Esophagus muscularis mucosa (tissue), 4 donors: ENCODE measurements at regions not wholly inside any gene's neighbourhood (a gene's known extent, or its start where the extent isn't known, plus 50 kb on each side); places are given as distances from the start of the nearest gene placed in this dataset.

Experiments used
- EP300 ChIP-seq: sonication (generic); formaldehyde crosslinking; IDR thresholded peaks from one replicate; pipeline ENCODE4 v1.6.1; 2017; ENCODE audit warnings: antibody characterized with exemption
- POLR2A ChIP-seq: fragments of 450-650 bp; IDR thresholded peaks from one replicate; pipeline ENCODE4 v1.6.1; 2017; ENCODE audit warnings: antibody characterized with exemption, moderate library complexity, mild to moderate bottlenecking, low read depth
- POLR2AphosphoS5 ChIP-seq, 2 donors: sonication (generic); formaldehyde crosslinking; IDR thresholded peaks; one replicate each; pipeline ENCODE4 v1.6.1; 2017; ENCODE audit warnings: antibody characterized with exemption in 2 of 2
- TF ChIP-seq, protein P1 (sequence below), 3 experiments: fragments of 200-600 bp in 2 of 3; fragments of 450-650 bp in 1 of 3; sonication (generic) in 2 of 3; IDR thresholded peaks; one replicate each; pipeline ENCODE4 v1.5.1; 2017 to 2019; ENCODE audit warnings: antibody characterized with exemption in 3 of 3, mild to moderate bottlenecking in 2 of 3, moderate library complexity in 1 of 3

DNA sequence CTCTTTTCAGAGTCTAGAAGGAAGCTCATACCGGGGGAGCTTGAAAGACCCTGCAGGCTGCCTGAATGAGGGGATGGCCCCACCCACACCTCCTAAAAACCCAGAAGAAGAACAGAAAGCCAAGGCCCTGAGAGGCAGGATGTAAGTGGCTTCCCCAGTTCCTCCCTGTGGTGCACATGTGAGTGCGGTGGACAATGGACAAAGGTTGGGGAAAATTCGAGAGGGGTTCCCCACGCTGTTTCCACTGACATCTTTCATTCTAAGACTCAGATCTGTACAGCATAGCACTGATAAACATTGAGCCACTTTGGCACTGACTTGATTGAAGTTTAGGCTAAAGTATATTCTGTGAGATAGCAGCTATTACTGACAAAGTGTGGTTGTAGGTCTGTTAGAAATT lies 79.5 kb upstream of the UMPS start:
- TF ChIP-seq, protein P1, sequence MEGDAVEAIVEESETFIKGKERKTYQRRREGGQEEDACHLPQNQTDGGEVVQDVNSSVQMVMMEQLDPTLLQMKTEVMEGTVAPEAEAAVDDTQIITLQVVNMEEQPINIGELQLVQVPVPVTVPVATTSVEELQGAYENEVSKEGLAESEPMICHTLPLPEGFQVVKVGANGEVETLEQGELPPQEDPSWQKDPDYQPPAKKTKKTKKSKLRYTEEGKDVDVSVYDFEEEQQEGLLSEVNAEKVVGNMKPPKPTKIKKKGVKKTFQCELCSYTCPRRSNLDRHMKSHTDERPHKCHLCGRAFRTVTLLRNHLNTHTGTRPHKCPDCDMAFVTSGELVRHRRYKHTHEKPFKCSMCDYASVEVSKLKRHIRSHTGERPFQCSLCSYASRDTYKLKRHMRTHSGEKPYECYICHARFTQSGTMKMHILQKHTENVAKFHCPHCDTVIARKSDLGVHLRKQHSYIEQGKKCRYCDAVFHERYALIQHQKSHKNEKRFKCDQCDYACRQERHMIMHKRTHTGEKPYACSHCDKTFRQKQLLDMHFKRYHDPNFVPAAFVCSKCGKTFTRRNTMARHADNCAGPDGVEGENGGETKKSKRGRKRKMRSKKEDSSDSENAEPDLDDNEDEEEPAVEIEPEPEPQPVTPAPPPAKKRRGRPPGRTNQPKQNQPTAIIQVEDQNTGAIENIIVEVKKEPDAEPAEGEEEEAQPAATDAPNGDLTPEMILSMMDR (IDR thresholded peaks at IDR 0.05) = no peak
- no peak for TF ChIP-seq POLR2A
- no peak for TF ChIP-seq EP300
- no peak for TF ChIP-seq POLR2AphosphoS5 (IDR thresholded peaks at IDR 0.05)
